ENCODE measurements at regions not wholly inside any gene's neighbourhood (a gene's known extent, or its start where the extent isn't known, plus 50 kb on each side); places are given as distances from the start of the nearest gene placed in this dataset.

DNA sequence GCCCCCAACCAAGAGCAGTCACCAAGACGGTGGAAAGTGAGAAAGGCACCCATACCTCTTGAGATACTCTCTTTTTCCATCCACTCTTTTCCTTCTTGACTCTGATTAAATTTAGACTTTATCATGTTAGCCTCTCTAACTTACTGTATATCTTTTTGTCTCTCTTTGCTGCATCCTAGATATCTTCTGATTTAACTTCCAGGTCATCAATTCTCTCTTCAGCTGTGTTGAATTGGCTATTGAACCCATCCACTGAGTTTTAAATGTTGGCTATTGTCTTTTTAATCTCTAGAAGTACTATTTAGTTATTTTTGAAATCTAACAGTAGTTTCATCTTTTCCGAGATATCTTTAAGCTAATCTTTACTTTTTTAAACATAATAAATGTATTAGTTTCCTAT, 78.3 kb upstream of the MBOAT2 start:
- Histone ChIP-seq H3K27me3 (ENCODE audit: insufficient read depth, low read length) (no peaks in the 10 kb centered on the region), H2AFZ (ENCODE audit: low read length, unreplicated experiment) (no peak overlapping the region), H3K36me3 (ENCODE audit: insufficient read depth, low read length) (no peaks in the 10 kb centered on the region), H3K4me1 (ENCODE audit: control insufficient read depth, insufficient read depth, low read length, unreplicated experiment) (peaks cover 9% of the 10 kb centered on the region), H3K4me3 (ENCODE audit: low read depth, low read length) (no peak overlapping the region), H3K27ac (ENCODE audit: low read depth, low read length) (no peak overlapping the region), H3K79me2 (ENCODE audit: control insufficient read depth, insufficient read depth, low read length, unreplicated experiment) (no peaks in the 10 kb centered on the region)

DNA sequence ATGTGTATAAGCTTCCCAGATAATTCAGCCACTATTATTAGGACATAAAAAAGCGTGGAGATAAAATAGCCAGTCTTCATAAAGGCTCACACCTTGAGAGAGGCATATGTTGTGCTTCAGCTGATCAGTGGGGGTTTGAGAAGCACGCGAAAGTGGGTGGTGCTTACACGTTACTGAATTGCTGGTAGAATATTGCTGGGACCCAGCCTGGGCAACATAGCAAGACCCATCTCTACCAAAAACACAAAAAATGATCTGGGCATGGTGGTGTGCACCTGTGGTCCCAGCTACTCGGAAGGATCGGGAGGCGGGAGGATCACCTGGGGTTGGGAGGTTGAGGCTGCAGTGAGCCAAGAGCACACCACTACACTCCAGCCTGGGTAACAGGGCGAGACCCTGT, 74.9 kb upstream of the MBOAT2 start:
- no peak overlapping the region for H3K27ac ChIP-seq (ENCODE audit: low read depth, low read length)
- no peaks in the 10 kb centered on the region for H3K36me3 ChIP-seq (ENCODE audit: insufficient read depth, low read length)
- H2AFZ ChIP-seq (ENCODE audit: low read length, unreplicated experiment): no peak overlapping the region
- H3K79me2 ChIP-seq (ENCODE audit: control insufficient read depth, insufficient read depth, low read length, unreplicated experiment): no peaks in the 10 kb centered on the region
- H3K27me3 ChIP-seq (ENCODE audit: insufficient read depth, low read length): no peaks in the 10 kb centered on the region
- H3K4me1 ChIP-seq (ENCODE audit: control insufficient read depth, insufficient read depth, low read length, unreplicated experiment): peaks cover 5% of the 10 kb centered on the region
- H3K4me3 ChIP-seq (ENCODE audit: low read depth, low read length): no peak overlapping the region

DNA sequence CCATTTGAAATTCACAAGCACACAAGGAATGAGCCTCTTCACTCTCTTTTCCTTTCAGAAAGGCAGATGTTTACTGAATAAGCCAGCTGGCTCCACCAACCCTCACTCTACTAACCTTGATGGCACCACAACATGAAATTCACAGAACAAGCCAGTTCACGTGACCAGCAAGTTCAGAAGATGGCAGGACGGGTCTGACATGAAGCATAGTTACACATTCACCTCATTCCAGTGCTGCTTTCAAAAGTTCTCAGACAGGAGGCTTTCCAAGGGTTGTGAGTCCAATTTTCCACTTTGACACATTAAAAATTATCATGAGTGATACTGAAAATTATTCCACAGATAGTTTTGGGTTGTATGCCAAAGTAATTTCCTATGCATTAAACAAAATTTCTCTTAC, 74.2 kb upstream of the MBOAT2 start:
- no peaks in the 10 kb centered on the region for H3K36me3 ChIP-seq (ENCODE audit: insufficient read depth, low read length)
- peaks cover 5% of the 10 kb centered on the region for H3K4me1 ChIP-seq (ENCODE audit: control insufficient read depth, insufficient read depth, low read length, unreplicated experiment)
- no peak overlapping the region for H3K4me3 ChIP-seq (ENCODE audit: low read depth, low read length)
- H3K27ac ChIP-seq (ENCODE audit: low read depth, low read length): no peak overlapping the region
- no peaks in the 10 kb centered on the region for H3K79me2 ChIP-seq (ENCODE audit: control insufficient read depth, insufficient read depth, low read length, unreplicated experiment)
- no peak overlapping the region for H2AFZ ChIP-seq (ENCODE audit: low read length, unreplicated experiment)
- no peaks in the 10 kb centered on the region for H3K27me3 ChIP-seq (ENCODE audit: insufficient read depth, low read length)

DNA sequence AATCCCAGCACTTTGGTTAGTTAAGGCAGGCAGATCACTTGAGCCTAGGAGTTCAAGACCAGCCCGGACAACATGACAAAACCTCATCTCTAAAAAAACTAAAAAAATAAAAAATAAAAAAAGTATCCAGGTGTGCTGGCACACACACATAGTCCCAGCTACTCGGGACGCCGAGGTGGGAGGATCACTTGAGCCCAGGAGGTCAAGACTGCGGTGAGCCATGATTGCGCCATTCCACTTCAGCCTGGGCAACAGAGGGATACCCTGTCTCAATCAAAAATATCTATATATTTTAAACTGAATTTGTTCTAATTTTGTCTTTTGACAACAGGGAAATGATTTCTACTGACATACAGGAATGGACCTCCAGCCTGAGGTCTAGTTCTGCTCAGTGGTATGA, 73.3 kb upstream of the MBOAT2 start:
- H2AFZ ChIP-seq (ENCODE audit: low read length, unreplicated experiment): peak overlapping the region; percentile 20
- H3K4me3 ChIP-seq (ENCODE audit: low read depth, low read length): no peak overlapping the region
- H3K36me3 ChIP-seq (ENCODE audit: insufficient read depth, low read length): no peaks in the 10 kb centered on the region
- no peaks in the 10 kb centered on the region for H3K79me2 ChIP-seq (ENCODE audit: control insufficient read depth, insufficient read depth, low read length, unreplicated experiment)
- H3K4me1 ChIP-seq (ENCODE audit: control insufficient read depth, insufficient read depth, low read length, unreplicated experiment): peaks cover 7% of the 10 kb centered on the region
- H3K27ac ChIP-seq (ENCODE audit: low read depth, low read length): no peak overlapping the region
- no peaks in the 10 kb centered on the region for H3K27me3 ChIP-seq (ENCODE audit: insufficient read depth, low read length)

DNA sequence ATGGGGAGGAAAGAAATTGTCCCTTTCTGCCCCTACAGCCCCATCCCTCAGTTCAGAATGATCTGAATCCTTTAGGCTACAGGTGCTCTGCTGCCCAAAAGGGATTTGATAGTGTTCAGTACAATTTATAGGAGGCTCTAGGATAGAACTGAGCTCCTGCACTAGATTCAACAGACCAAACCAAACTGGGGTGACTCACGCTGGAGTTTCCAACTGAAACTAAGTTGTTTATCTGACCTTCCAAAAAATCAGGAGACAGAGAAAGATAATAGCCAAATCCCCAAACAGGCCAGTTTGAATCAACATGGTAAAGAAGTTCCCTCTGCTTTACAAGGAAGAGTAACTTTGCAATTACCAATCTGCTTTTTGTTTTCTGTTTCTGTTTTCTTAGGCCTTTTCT, 72.7 kb upstream of the MBOAT2 start:
- no peaks in the 10 kb centered on the region for H3K79me2 ChIP-seq (ENCODE audit: control insufficient read depth, insufficient read depth, low read length, unreplicated experiment)
- no peak overlapping the region for H3K27ac ChIP-seq (ENCODE audit: low read depth, low read length)
- H3K36me3 ChIP-seq (ENCODE audit: insufficient read depth, low read length): no peaks in the 10 kb centered on the region
- peaks cover 12% of the 10 kb centered on the region for H3K4me1 ChIP-seq (ENCODE audit: control insufficient read depth, insufficient read depth, low read length, unreplicated experiment)
- peak overlapping the region; percentile 20 for H2AFZ ChIP-seq (ENCODE audit: low read length, unreplicated experiment)
- H3K4me3 ChIP-seq (ENCODE audit: low read depth, low read length): no peak overlapping the region
- H3K27me3 ChIP-seq (ENCODE audit: insufficient read depth, low read length): no peaks in the 10 kb centered on the region

DNA sequence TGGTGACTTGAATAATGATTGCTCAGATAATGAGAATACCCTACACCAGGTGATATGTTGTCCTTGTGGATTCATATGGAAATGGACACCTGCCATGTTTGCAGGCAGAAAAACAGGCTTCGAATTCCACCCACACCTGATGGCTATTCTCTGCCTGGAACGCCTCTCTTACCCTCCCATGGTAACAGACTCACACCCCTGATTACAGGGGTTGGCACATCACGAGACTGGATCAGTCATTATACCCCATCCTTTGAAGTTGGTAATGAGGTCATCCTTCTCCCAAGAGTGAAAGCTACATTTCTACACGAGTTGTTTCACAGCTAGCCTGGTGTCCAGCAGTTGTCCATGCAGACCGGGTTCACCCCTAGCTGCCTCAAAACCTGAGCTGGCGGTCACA, 71.4 kb upstream of the MBOAT2 start:
- Histone ChIP-seq H2AFZ (ENCODE audit: low read length, unreplicated experiment) (no peak overlapping the region), H3K4me3 (ENCODE audit: low read depth, low read length) (no peak overlapping the region)

DNA sequence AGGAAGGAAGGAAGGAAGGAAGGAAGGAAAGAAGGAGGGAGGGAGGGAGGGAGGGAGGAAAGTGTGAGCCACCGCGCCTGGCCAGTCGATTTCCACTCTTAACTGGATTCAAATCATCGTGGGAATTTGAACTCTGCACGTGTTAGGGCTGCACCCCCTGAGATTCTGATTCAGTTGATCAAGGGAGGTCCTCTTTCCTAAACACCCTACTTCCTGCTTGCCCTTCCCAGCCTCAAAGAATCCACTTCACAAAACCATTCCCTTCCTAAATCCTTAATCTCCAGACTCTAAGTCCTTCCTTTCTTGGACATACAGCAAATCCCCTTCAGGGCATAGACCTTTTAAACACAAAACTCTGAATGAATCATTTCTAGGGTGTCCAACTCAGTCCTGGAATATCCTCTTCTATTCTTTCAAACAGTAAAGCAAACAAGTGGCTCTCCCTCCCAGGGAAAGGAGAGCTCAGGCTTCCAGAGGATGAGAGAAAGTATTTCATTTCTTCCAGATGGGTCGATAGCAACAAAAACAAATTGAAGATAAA, 68.2 kb upstream of the MBOAT2 start:
- H3K79me2 ChIP-seq (ENCODE audit: control insufficient read depth, insufficient read depth, low read length, unreplicated experiment): no peaks in the 10 kb centered on the region
- no peaks in the 10 kb centered on the region for H3K27me3 ChIP-seq (ENCODE audit: insufficient read depth, low read length)
- H3K4me1 ChIP-seq (ENCODE audit: control insufficient read depth, insufficient read depth, low read length, unreplicated experiment): peaks cover 18% of the 10 kb centered on the region
- H3K4me3 ChIP-seq (ENCODE audit: low read depth, low read length): no peak overlapping the region
- no peak overlapping the region for H3K27ac ChIP-seq (ENCODE audit: low read depth, low read length)
- H2AFZ ChIP-seq (ENCODE audit: low read length, unreplicated experiment): no peak overlapping the region
- H3K36me3 ChIP-seq (ENCODE audit: insufficient read depth, low read length): no peaks in the 10 kb centered on the region

More for the DNA sequence above, 71.4 kb upstream of the MBOAT2 start:
- H3K27me3 ChIP-seq (ENCODE audit: insufficient read depth, low read length): no peaks in the 10 kb centered on the region
- H3K36me3 ChIP-seq (ENCODE audit: insufficient read depth, low read length): no peaks in the 10 kb centered on the region
- no peaks in the 10 kb centered on the region for H3K79me2 ChIP-seq (ENCODE audit: control insufficient read depth, insufficient read depth, low read length, unreplicated experiment)
- H3K27ac ChIP-seq (ENCODE audit: low read depth, low read length): no peak overlapping the region
- H3K4me1 ChIP-seq (ENCODE audit: control insufficient read depth, insufficient read depth, low read length, unreplicated experiment): peaks cover 18% of the 10 kb centered on the region

DNA sequence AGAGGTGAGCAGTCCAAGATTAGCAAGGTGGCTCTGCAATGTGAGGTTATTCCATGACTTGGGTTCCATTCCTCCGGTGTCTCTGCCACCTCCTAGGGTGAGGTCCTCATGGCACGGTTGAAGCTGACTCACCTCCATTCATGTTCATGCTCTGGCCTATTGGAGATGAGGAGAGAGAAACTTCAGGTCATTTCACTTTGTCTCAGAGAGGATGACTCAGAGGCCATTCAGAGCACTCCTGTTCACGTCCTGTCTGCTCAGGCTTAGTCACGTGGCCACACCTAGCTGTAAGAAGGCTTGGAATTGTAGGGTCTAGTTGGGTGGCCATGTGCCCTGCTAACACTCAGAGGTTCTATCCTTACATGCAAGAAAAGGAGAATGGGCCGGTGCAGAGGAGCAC, 67.5 kb upstream of the MBOAT2 start:
- Histone ChIP-seq H3K4me1 (ENCODE audit: control insufficient read depth, insufficient read depth, low read length, unreplicated experiment) (peaks cover 16% of the 10 kb centered on the region), H3K27me3 (ENCODE audit: insufficient read depth, low read length) (no peaks in the 10 kb centered on the region), H3K27ac (ENCODE audit: low read depth, low read length) (peak overlapping the region; percentile 26; the same call in 1 of the 2 replicates), H3K36me3 (ENCODE audit: insufficient read depth, low read length) (no peaks in the 10 kb centered on the region), H3K79me2 (ENCODE audit: control insufficient read depth, insufficient read depth, low read length, unreplicated experiment) (no peaks in the 10 kb centered on the region), H2AFZ (ENCODE audit: low read length, unreplicated experiment) (peak overlapping the region; percentile 48), H3K4me3 (ENCODE audit: low read depth, low read length) (no peak overlapping the region)

DNA sequence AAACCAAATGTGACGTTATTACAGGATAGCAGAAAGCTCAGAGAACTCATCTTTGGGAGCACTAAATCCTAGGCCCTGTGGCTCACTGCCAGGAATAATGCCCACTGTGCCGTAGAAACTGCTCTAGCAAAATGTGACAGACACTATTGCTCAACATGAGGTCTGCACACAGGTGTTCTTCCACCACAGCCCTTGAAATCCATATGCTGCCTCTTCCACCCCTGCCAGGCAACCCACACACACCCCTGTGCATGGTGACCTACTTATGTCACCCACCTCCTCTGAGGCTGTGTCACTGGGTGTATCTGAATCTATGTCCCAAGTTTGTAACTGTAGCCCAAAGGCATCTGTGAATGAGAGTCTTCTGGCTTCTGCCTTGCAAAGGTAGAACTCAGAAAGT, 66.1 kb upstream of the MBOAT2 start:
- H3K27me3 ChIP-seq (ENCODE audit: insufficient read depth, low read length): no peaks in the 10 kb centered on the region
- no peak overlapping the region for H3K4me3 ChIP-seq (ENCODE audit: low read depth, low read length)
- no peak overlapping the region for H3K27ac ChIP-seq (ENCODE audit: low read depth, low read length)

DNA sequence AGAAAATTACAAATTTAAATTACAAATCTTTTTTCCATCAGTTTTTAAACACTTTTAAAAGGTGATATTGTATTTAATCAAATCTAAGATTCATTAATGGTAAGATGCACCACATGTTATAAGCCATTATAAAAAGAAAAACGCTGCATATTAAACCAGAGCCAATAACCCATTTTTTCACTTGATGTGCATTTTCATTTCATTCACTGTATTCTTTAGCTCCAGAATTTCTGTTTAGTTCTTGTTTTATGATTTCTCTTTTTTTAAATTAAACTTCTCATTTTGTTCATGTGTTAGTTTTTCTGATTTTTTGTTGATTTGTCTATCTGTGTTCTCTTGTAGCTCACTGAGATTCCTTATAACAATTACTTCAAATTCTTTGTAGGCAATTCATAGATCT, 62.4 kb upstream of the MBOAT2 start:
- no peaks in the 10 kb centered on the region for H3K27me3 ChIP-seq (ENCODE audit: insufficient read depth, low read length)
- no peak overlapping the region for H3K4me3 ChIP-seq (ENCODE audit: low read depth, low read length)
- no peak overlapping the region for H3K27ac ChIP-seq (ENCODE audit: low read depth, low read length)
- H3K36me3 ChIP-seq (ENCODE audit: insufficient read depth, low read length): no peaks in the 10 kb centered on the region
- H3K79me2 ChIP-seq (ENCODE audit: control insufficient read depth, insufficient read depth, low read length, unreplicated experiment): no peaks in the 10 kb centered on the region
- peaks cover 3% of the 10 kb centered on the region for H3K4me1 ChIP-seq (ENCODE audit: control insufficient read depth, insufficient read depth, low read length, unreplicated experiment)
- no peak overlapping the region for H2AFZ ChIP-seq (ENCODE audit: low read length, unreplicated experiment)

More for the DNA sequence above, 66.1 kb upstream of the MBOAT2 start:
- no peaks in the 10 kb centered on the region for H3K36me3 ChIP-seq (ENCODE audit: insufficient read depth, low read length)
- no peak overlapping the region for H2AFZ ChIP-seq (ENCODE audit: low read length, unreplicated experiment)
- peaks cover 13% of the 10 kb centered on the region for H3K4me1 ChIP-seq (ENCODE audit: control insufficient read depth, insufficient read depth, low read length, unreplicated experiment)
- no peaks in the 10 kb centered on the region for H3K79me2 ChIP-seq (ENCODE audit: control insufficient read depth, insufficient read depth, low read length, unreplicated experiment)

DNA sequence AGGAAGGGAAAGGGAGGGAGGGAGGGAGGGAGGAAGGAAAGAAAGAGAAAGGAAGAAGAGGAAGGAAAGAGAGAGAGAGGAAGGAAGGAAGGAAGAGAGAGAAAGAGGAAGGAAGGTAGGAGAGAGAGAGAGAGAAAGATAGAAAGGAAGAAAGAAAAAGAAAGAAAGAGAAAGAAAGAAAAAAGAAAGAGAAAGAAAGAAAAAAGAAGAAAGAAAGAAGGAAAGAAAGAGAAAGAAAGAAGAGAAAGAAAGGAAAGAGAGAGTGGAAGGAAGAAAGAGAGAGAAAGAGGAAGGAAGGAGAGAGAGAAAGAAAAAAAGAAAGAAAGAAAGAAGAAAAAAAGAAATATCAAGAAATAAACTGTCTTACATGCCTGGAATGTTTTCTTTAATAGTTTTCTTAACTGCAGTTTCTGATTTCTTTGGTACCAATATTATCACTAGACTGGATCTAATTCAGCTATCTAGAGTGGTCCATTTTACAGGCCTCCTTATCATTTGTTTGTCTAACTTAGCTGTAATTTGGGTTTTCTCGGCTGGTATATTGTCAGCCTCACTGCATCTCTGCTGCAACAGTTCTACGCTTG, 59.6 kb upstream of the MBOAT2 start:
- Histone ChIP-seq H3K4me1 (ENCODE audit: control insufficient read depth, insufficient read depth, low read length, unreplicated experiment) (peaks cover 8% of the 10 kb centered on the region), H3K27ac (ENCODE audit: low read depth, low read length) (no peak overlapping the region), H3K36me3 (ENCODE audit: insufficient read depth, low read length) (no peaks in the 10 kb centered on the region), H3K27me3 (ENCODE audit: insufficient read depth, low read length) (no peaks in the 10 kb centered on the region), H3K79me2 (ENCODE audit: control insufficient read depth, insufficient read depth, low read length, unreplicated experiment) (no peaks in the 10 kb centered on the region), H3K4me3 (ENCODE audit: low read depth, low read length) (no peak overlapping the region), H2AFZ (ENCODE audit: low read length, unreplicated experiment) (no peak overlapping the region)

Measured in ACC112 (cell line).